ENCODE measurements at regions not wholly inside any gene's neighbourhood (a gene's known extent, or its start where the extent isn't known, plus 50 kb on each side); places are given as distances from the start of the nearest gene placed in this dataset.
"Not testable (repeated sequence)": the region's sequence is repeated elsewhere in the genome, so short reads cannot be mapped to it uniquely, and the experiment has no call there.

GRCh38 chr3:139243710-139244109 is 100.1 kb upstream of the MRPS22 start:
- ATAC-seq: no peak

- no peak for ATAC-seq
These were observed 95.1 kb upstream of the MRPS22 start for GRCh38 chr3:139248593-139249255.

- ATAC-seq: no peak
These were observed 92.3 kb upstream of the MRPS22 start for GRCh38 chr3:139251529-139251928.

- ATAC-seq: no peak
These were observed 91.1 kb upstream of the MRPS22 start for GRCh38 chr3:139252719-139253118.

GRCh38 chr3:139258276-139258675 is 85.5 kb upstream of the MRPS22 start:
- no peak for ATAC-seq

- no peak for ATAC-seq
These were observed 84.4 kb upstream of the MRPS22 start for GRCh38 chr3:139259398-139259797.

- ATAC-seq: no peak
These were observed 83.8 kb upstream of the MRPS22 start for GRCh38 chr3:139260041-139260486.

GRCh38 chr3:139260793-139261736 is 82.8 kb upstream of the MRPS22 start:
- ATAC-seq: no peak

GRCh38 chr3:139261754-139262586 is 81.8 kb upstream of the MRPS22 start:
- no peak for ATAC-seq

GRCh38 chr3:139263798-139264197 is 80.0 kb upstream of the MRPS22 start:
- ATAC-seq: no peak

- ATAC-seq: no peak
These were observed 79.4 kb upstream of the MRPS22 start for GRCh38 chr3:139264375-139264774.

- no peak for ATAC-seq
These were observed 78.4 kb upstream of the MRPS22 start for GRCh38 chr3:139265131-139266016.

- ATAC-seq: no peak
These were observed 76.2 kb upstream of the MRPS22 start for GRCh38 chr3:139267300-139268246.

- no peak for ATAC-seq
These were observed 73.8 kb upstream of the MRPS22 start for GRCh38 chr3:139269984-139270383.

- ATAC-seq: not testable (repeated sequence)
These were observed 73.2 kb upstream of the MRPS22 start for GRCh38 chr3:139270652-139271051.

- ATAC-seq: no peak
These were observed 63.7 kb upstream of the MRPS22 start for GRCh38 chr3:139280027-139280671.

- ATAC-seq: no peak
These were observed 62.7 kb upstream of the MRPS22 start for GRCh38 chr3:139281096-139281495.

- no peak for ATAC-seq
These were observed 62.2 kb upstream of the MRPS22 start for GRCh38 chr3:139281522-139282196.

- no peak for ATAC-seq
These were observed 60.5 kb upstream of the MRPS22 start for GRCh38 chr3:139283301-139283700.

- no peak for ATAC-seq
These were observed 59.6 kb upstream of the MRPS22 start for GRCh38 chr3:139284221-139284620.
